ENCODE measurements at regions not wholly inside any gene's neighbourhood (a gene's known extent, or its start where the extent isn't known, plus 50 kb on each side); places are given as distances from the start of the nearest gene placed in this dataset.
"Not testable (repeated sequence)": the region's sequence is repeated elsewhere in the genome, so short reads cannot be mapped to it uniquely, and the experiment has no call there.

DNA sequence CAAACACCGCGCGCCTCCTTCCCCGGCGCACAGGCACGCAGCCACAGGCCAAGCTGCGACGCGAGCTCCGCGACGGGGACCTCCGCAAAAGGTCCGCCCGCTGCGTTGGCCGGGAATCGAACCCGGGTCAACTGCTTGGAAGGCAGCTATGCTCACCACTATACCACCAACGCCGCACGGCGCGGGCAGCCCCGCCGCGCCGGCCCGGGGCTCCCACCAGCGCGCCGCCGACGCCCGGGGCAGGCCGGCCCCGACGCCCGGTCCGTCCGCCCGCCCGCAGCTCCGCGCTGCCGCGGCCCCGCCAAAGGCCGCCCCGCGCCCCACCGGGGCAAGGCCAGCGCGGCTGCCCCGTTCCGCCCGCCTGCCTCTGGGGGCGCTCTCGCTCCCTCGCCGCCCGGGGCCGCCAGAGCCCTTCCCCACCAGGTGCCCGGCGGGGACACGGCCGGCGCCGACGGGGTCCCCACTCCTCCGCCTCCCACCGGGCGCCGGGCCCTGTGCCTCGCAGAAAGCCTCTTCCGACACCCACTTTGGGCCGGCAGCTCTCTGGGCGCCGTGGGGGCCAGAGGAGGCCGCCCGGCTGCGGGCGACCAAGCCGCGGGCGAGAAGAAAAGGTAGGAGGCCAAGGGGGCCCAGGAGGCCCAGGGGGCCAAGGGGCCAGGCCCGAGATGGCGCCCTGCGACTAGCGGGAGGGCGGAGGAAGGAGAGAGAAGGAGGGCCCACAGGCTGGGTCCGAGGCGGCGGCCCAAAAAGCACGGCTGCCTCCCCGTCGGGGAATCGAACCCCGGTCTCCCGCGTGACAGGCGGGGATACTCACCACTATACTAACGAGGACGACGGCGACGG, 50.2 kb upstream of the FCGR2A start:
- DNase-seq (ENCODE audit: low spot score): not testable (repeated sequence)

GRCh38 chr1:161453950-161454864, 51.0 kb upstream of the FCGR2A start:
- not testable (repeated sequence) for DNase-seq (ENCODE audit: low spot score)

DNA sequence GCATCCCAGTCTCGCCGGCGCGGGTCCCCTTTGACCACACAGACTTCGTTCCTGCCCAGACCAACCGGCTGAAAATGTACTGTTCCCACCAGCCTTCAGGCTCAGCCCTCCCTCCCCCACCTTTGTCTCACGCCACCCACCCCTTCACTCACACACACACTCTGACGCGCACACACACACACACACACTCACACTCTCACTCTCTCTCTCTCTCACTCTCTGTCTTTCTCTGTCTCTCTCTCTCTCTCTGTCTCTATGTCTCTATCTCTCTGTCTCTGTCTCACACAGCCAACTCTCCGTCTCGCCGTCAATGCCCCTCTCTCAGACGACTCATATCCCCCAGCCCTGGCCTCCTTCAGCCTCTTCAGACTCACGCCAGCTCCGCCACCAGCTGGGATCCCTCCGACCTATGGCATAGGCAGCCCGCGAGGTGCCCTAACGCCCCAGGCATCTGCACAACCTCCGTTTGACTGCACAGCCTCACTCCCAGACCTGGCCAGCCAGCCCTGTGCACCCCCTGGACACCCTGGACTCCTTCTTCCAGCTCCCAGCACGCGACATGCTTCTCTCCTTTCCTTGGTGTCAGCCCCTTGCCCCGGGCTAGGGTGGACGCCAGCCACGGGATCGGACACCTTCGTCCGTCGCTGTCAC, 53.4 kb upstream of the FCGR2A start:
- DNase-seq (ENCODE audit: low spot score): not testable (repeated sequence)

DNA sequence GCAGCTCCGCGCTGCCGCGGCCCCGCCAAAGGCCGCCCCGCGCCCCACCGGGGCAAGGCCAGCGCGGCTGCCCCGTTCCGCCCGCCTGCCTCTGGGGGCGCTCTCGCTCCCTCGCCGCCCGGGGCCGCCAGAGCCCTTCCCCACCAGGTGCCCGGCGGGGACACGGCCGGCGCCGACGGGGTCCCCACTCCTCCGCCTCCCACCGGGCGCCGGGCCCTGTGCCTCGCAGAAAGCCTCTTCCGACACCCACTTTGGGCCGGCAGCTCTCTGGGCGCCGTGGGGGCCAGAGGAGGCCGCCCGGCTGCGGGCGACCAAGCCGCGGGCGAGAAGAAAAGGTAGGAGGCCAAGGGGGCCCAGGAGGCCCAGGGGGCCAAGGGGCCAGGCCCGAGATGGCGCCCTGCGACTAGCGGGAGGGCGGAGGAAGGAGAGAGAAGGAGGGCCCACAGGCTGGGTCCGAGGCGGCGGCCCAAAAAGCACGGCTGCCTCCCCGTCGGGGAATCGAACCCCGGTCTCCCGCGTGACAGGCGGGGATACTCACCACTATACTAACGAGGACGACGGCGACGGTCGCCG, 57.4 kb upstream of the FCGR2A start:
- DNase-seq (ENCODE audit: low spot score): not testable (repeated sequence)

- not testable (repeated sequence) for DNase-seq (ENCODE audit: low spot score)
Measured at GRCh38 chr1:161447040-161447759, 58.1 kb upstream of the FCGR2A start.

DNA sequence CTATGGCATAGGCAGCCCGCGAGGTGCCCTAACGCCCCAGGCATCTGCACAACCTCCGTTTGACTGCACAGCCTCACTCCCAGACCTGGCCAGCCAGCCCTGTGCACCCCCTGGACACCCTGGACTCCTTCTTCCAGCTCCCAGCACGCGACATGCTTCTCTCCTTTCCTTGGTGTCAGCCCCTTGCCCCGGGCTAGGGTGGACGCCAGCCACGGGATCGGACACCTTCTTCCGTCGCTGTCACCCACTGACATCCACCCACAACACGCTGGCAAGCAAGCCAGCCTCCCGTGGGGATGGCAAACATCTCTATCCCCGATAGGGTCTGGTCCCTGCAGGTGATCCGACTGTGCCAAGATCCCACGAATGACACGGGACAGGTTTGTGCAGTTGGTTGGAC, 60.5 kb upstream of the FCGR2A start:
- DNase-seq (ENCODE audit: low spot score): not testable (repeated sequence)

DNA sequence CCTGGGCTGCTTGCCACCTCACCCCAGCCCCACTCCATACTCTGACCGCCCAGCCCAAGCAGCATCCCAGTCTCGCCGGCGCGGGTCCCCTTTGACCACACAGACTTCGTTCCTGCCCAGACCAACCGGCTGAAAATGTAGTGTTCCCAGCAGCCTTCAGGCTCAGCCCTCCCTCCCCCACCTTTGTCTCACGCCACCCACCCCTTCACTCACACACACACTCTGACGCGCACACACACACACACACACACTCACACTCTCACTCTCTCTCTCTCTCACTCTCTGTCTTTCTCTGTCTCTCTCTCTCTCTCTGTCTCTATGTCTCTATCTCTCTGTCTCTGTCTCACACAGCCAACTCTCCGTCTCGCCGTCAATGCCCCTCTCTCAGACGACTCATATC, 61.0 kb upstream of the FCGR2A start:
- not testable (repeated sequence) for DNase-seq (ENCODE audit: low spot score)

DNA sequence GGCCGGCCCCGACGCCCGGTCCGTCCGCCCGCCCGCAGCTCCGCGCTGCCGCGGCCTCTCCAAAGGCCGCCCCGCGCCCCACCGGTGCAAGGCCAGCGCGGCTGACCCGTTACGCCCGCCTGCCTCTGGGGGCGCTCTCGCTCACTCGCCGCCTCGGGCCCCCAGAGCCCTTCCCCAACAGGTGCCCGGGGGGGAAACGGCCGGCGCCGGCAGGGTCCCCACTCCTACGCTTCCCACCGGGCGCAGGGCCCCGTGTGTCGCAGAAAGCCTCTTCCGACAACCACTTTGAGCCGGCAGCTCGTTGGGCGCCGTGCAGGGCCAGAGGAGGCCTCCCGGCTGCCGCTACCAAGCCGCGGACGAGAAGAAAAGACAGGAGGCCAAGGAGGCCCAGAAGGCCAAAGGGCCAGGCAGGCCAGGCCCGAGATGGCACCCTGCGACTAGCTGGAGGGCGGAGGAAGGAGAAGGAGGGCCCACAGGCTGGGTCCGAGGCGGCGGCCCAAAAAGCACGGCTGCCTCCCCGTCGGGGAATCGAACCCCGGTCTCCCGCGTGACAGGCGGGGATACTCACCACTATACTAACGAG, 64.9 kb upstream of the FCGR2A start:
- DNase-seq (ENCODE audit: low spot score): peak; percentile 73

GRCh38 chr1:161439280-161440232, 65.7 kb upstream of the FCGR2A start:
- no peak for DNase-seq (ENCODE audit: low spot score)

DNA sequence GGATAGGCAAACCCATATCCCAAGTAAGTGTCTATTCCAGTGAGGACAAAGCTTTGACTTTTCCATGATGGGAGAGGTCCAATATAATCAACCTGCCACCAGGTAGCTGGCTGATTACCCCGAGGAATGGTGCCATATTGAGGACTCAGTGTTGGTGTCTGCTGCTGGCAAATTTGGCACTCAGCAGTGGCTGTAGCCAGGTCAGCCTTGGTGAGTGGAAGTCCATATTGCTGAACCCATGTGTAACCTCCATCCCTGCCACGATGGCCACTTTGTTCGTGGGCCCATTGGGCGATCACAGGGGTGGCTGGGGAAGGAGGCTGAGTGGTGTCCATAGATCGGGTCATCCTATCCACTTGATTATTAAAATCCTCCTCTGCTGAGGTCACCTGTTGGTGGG, 65.5 kb upstream of the CFAP126 start:
- DNase-seq (ENCODE audit: low spot score): not testable (repeated sequence)

DNA sequence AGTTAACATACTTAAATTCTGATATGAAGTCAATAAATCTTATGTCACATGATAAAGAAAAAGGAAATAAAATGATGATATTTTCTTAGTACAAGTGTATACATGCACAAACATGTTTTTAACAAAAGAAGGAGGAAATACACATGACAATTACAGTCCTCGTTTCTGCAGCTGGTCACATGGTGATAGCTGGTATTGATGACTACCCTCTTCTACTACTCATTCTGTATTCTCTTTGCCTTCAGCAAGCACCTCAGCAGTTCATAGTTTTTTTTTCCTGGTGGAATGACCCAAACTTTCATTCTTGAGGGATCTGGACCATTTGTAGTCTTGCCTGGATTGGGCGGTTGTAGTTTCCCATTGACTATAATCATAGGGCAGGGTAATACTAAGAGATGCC, 64.4 kb upstream of the CFAP126 start:
- no peak for DNase-seq (ENCODE audit: low spot score)

- no peak for DNase-seq (ENCODE audit: low spot score)
Measured at GRCh38 chr1:161427733-161428516, 60.2 kb upstream of the CFAP126 start.

DNA sequence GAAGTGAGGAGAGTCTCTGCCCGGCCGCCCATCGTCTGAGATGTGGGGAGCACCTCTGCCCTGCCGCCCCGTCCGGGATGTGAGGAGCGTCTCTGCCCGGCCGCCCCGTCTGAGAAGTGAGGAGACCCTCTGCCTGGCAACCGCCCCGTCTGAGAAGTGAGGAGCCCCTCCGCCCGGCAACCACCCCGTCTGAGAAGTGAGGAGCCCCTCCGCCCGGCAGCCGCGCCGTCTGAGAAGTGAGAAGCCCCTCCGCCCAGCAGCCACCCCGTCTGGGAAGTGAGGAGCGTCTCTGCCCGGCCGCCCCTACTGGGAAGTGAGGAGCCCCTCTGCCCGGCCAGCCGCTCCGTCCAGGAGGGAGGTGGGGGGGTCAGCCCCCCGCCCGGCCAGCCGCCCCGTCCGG, 55.2 kb upstream of the CFAP126 start:
- DNase-seq (ENCODE audit: low spot score): not testable (repeated sequence)

- DNase-seq (ENCODE audit: low spot score): no peak
Measured at GRCh38 chr1:161421456-161421855, 53.8 kb upstream of the CFAP126 start.

DNA sequence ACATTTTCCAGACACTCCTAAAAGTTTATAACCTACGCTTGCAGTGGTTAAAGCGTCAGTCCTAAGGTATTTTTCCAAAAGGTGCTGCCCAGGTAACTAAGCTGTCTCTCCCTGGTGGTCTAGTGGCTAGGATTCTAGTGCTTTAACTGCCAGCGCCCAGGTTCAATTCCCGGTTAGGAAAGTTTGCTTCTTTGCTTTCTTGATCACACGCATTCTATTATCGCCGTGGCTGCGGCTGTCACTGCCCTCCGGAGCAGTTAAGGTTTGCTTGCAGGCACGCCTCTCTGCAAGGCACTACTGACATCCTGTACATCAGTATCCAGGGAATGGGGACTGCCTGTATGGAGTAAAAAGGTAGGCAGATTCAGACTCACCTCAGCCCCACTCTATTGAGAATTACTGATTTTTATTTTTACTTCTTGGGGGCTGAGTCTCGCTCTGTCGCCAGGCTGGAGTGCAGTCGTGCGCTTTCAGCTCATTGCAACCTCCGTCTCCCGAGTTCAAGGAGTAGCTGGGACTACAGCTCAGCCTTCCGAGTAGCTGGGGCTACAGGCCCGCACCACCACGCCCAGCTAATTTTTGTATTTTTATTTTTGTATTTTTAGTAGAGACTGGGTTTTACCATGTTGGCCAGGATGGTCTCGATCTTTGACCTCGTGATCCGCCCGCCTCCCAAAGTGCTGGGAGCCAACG, 53.2 kb upstream of the CFAP126 start:
- no peak for DNase-seq (ENCODE audit: low spot score)

GRCh38 chr1:161417536-161417935, 49.9 kb upstream of the CFAP126 start:
- not testable (repeated sequence) for DNase-seq (ENCODE audit: low spot score)

Data from hepatic stellate cell (primary cell).